ENCODE measurements at regions not wholly inside any gene's neighbourhood (a gene's known extent, or its start where the extent isn't known, plus 50 kb on each side); places are given as distances from the start of the nearest gene placed in this dataset.

DNA sequence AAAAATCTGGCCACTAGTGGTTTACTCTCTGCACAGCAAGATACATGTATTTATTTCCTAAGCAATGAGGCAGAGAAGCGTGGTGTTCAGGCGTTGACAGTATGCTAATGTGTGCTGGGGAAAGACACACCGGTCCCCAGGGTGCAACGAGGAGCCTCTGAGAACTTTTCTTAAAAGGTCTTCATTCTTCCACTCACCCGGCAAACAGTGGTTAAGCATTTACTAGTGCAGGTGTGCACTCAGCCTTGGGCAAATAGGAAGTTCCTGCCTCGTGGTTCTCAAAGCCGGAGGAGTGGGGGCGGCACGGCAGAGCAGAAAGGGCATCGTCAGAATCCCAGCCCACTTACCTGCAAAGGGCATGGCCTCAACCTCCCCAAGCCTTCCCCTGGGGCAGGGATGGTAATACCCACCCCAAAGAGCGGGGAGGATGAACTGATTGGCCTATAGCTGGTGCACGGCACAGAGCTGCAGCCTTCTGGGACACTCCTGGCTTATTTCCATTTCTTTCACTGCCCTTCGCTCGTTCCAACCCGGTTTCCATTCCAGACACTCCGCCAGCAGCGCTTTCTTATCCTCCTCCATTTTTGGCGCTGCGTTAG is 184.3 kb upstream of the CTBP2 start:
- Histone ChIP-seq H3K27ac (no peak overlapping the region), H3K9me3 (peaks cover 0 to 9% (median 0%) of the 10 kb centered on the region in 11 donors), H3K36me3 (no peaks in the 10 kb centered on the region), H3K4me3 (no peak overlapping the region), H3K4me1 (no peaks in the 10 kb centered on the region), H3K27me3 (peaks cover 0 to 8% (median 0%) of the 10 kb centered on the region in 7 donors)
- WGBS, 2 donors, result 67 to 71% methylated on average over 19 of the region's 19 CpGs
- TF ChIP-seq, protein P1, sequence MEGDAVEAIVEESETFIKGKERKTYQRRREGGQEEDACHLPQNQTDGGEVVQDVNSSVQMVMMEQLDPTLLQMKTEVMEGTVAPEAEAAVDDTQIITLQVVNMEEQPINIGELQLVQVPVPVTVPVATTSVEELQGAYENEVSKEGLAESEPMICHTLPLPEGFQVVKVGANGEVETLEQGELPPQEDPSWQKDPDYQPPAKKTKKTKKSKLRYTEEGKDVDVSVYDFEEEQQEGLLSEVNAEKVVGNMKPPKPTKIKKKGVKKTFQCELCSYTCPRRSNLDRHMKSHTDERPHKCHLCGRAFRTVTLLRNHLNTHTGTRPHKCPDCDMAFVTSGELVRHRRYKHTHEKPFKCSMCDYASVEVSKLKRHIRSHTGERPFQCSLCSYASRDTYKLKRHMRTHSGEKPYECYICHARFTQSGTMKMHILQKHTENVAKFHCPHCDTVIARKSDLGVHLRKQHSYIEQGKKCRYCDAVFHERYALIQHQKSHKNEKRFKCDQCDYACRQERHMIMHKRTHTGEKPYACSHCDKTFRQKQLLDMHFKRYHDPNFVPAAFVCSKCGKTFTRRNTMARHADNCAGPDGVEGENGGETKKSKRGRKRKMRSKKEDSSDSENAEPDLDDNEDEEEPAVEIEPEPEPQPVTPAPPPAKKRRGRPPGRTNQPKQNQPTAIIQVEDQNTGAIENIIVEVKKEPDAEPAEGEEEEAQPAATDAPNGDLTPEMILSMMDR (IDR thresholded peaks at IDR 0.05), result no peak
- intact Hi-C loops (cut with DNase I), result loop anchor here in 7 of 10 donors (5.0 to 10.0 kb wide), 5 partner anchors 177 to 352 kb away; partner anchors contain the start of gene CTBP2 (in 4 of the 7)
- ATAC-seq (no peak), DNase-seq (no peak)

DNA sequence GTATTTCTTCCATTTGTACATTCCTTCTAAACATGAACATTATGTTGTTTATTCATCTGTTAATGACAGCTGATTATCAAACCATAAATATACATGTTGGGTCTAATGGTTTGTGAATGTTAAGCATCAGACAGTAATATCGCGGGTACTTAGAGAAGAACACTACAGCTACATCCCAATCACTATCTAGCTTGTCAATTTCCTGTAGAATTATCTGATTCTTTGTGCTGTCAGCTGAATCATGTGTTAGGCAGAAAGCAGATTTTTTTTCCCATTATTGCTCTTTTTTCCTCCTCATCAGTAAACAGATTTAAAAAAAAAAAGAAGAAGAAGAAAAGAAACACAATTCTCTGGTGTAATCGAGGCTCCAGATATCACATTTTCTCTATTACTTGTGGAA is 183.6 kb upstream of the CTBP2 start:
- TF ChIP-seq, protein P1 (IDR thresholded peaks at IDR 0.05), result no peak
- H3K27ac ChIP-seq, result no peak overlapping the region
- no peak overlapping the region for H3K4me3 ChIP-seq
- intact Hi-C loops (cut with DNase I), result loop anchor here in 7 of 10 donors (5.0 to 10.0 kb wide), 5 partner anchors 177 to 352 kb away; partner anchors contain the start of gene CTBP2 (in 4 of the 7)
- H3K4me1 ChIP-seq, result no peaks in the 10 kb centered on the region
- 82 to 86% methylated on average over 3 of the region's 3 CpGs for WGBS, 2 donors
- H3K27me3 ChIP-seq, result peaks cover 0 to 8% (median 0%) of the 10 kb centered on the region in 7 donors
- no peak for DNase-seq
- peaks cover 0 to 9% (median 0%) of the 10 kb centered on the region in 11 donors for H3K9me3 ChIP-seq
- H3K36me3 ChIP-seq, result no peaks in the 10 kb centered on the region
- ATAC-seq, result no peak

DNA sequence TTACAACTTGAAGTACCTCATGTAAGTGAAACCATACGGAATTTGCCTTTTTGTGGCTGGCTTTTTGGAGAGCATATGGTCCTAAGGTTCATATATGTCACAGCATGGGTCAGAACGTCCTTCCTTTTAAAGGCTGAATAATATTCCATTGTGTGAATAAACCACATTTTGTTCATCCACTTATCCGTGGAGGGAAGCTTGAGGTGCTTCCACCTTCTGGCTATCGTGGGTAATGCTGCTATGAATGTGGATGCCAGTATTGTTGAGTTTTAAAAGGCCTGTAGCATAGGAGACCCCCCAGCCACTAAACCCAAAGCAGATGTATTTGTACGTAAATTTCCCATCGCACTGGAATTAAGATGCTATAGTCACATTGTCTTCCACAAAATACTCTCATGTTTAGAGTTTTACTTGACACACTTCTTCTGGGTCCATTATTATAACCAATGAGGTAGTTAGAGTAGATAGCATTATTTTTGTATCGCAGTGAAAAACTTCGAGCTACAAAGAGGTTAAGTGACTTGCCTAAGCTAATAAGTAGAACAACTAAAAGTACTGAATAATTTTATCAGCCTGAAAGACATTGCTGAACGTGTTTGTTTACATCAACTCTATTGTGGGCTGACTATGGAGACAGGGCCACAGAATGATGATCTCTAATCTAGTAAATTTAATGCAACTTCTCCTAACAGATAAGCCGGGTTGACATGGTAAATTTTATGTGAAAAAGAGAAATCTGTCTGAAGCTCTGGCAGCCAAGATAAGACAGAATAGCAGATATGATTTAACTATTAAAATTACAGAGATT is 183.0 kb upstream of the CTBP2 start:
- no peaks in the 10 kb centered on the region for H3K36me3 ChIP-seq
- WGBS, 2 donors, result 66 to 67% methylated on average over 10 of the region's 10 CpGs
- intact Hi-C loops (cut with DNase I), result loop anchor here in 7 of 10 donors (5.0 to 10.0 kb wide), 5 partner anchors 176 to 351 kb away; partner anchors contain the start of gene CTBP2 (in 4 of the 7)
- no peak for DNase-seq
- H3K9me3 ChIP-seq, result peaks cover 0 to 9% (median 0%) of the 10 kb centered on the region in 11 donors
- no peak overlapping the region for H3K27ac ChIP-seq
- H3K4me3 ChIP-seq, result no peak overlapping the region
- TF ChIP-seq, protein P1 (IDR thresholded peaks at IDR 0.05), result peak; percentile 25 to 71 (median 61)
- peak in 1 of 8 donors; percentile 25 for ATAC-seq
- peaks cover 0 to 8% (median 0%) of the 10 kb centered on the region in 7 donors for H3K27me3 ChIP-seq
- H3K4me1 ChIP-seq, result no peaks in the 10 kb centered on the region

DNA sequence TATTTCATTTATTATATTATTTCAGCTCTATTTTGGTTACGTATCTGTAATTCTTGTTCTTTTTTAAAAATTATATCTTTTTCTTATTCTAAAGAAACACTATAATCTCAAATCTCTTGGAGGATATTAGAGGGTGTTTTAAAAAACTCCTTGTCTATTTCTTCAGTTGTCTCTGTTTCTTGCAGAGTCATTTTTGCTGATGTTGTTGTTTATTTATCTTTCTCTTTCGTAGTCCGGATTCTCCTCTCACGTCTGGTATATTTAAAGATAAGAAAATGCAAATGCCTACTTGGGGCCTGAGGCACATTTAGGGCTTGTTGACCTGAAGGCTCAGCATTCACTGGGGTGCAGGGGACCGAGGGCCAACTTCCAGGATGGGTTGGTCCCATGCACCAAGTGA is 181.2 kb upstream of the CTBP2 start:
- Histone ChIP-seq H3K27ac (no peak overlapping the region), H3K9me3 (peaks cover 0 to 9% (median 0%) of the 10 kb centered on the region in 11 donors), H3K36me3 (no peaks in the 10 kb centered on the region), H3K27me3 (peaks cover 0 to 8% (median 0%) of the 10 kb centered on the region in 7 donors), H3K4me3 (no peak overlapping the region), H3K4me1 (no peaks in the 10 kb centered on the region)
- WGBS, 2 donors, result 64 to 68% methylated on average over 5 of the region's 5 CpGs
- TF ChIP-seq, protein P1 (IDR thresholded peaks at IDR 0.05), result no peak
- intact Hi-C loops (cut with DNase I), result loop anchor here in 7 of 10 donors (5.0 to 10.0 kb wide), 5 partner anchors 174 to 349 kb away; partner anchors contain the start of gene CTBP2 (in 4 of the 7)
- ATAC-seq, result no peak
- DNase-seq, result no peak
